ENCODE measurements at regions not wholly inside any gene's neighbourhood (a gene's known extent, or its start where the extent isn't known, plus 50 kb on each side); places are given as distances from the start of the nearest gene placed in this dataset.

GRCh38 chr2:215528555-215528954 is 92.7 kb upstream of the FN1 start:
- WGBS (ENCODE audit: insufficient coverage), result no CpG with 5 or more reads among the region's 2 CpGs
- Mint-ChIP-seq H3K27ac (no peak overlapping the region), H3K9me3 (ENCODE audit: insufficient read depth) (peaks cover 4% of the 10 kb centered on the region), H3K27me3 (peaks cover 12% of the 10 kb centered on the region), H3K4me1 (no peaks in the 10 kb centered on the region), H3K4me3 (no peak overlapping the region)
- Histone ChIP-seq H3K27me3 (replicated peaks in 1 of 4; ENCODE audit: control extremely low read depth in 1 of 4, control insufficient read depth in 3 of 4, insufficient read depth in 4 of 4, low read length in 3 of 4) (no peaks in the 10 kb centered on the region), H2AFZ (ENCODE audit: insufficient read depth, low read depth, low read length, poor library complexity, severe bottlenecking) (no peak overlapping the region), H3K79me2 (ENCODE audit: control insufficient read depth, insufficient read depth, low read length) (no peaks in the 10 kb centered on the region), H3K4me2 (replicated peaks; ENCODE audit: low read depth, low read length, poor library complexity, severe bottlenecking) (no peak overlapping the region), H3K4me3 (ENCODE audit: control extremely low read depth in 1 of 5, extremely low read depth in 1 of 5, insufficient read depth in 1 of 5, low read depth in 2 of 5, low read length in 4 of 5) (no peak overlapping the region), H3K9ac (ENCODE audit: low read length) (no peak overlapping the region), H3K4me1 (ENCODE audit: control insufficient read depth in 2 of 2, insufficient read depth in 2 of 2, low read length in 2 of 2) (no peaks in the 10 kb centered on the region), H4K20me1 (ENCODE audit: control insufficient read depth, insufficient read depth, low read length, poor library complexity, severe bottlenecking) (no peaks in the 10 kb centered on the region), H3K9me3 (ENCODE audit: control extremely low read depth in 1 of 3, control insufficient read depth in 2 of 3, insufficient read depth in 1 of 3, low read length in 2 of 3) (no peaks in the 10 kb centered on the region), H3K27ac (ENCODE audit: low read length in 2 of 2) (no peak overlapping the region), H3K36me3 (replicated peaks in 1 of 2; ENCODE audit: control extremely low read depth in 1 of 2, control insufficient read depth in 1 of 2, extremely low read depth in 1 of 2, insufficient read depth in 2 of 2, low read length in 1 of 2) (no peaks in the 10 kb centered on the region)
- CTCF ChIA-PET, result no interaction called here
- intact Hi-C loops (cut with micrococcal nuclease), result no loop called here
- DNase-seq (no peak), ATAC-seq (ENCODE audit: low read depth) (no peak)
- TF ChIP-seq, protein P1, sequence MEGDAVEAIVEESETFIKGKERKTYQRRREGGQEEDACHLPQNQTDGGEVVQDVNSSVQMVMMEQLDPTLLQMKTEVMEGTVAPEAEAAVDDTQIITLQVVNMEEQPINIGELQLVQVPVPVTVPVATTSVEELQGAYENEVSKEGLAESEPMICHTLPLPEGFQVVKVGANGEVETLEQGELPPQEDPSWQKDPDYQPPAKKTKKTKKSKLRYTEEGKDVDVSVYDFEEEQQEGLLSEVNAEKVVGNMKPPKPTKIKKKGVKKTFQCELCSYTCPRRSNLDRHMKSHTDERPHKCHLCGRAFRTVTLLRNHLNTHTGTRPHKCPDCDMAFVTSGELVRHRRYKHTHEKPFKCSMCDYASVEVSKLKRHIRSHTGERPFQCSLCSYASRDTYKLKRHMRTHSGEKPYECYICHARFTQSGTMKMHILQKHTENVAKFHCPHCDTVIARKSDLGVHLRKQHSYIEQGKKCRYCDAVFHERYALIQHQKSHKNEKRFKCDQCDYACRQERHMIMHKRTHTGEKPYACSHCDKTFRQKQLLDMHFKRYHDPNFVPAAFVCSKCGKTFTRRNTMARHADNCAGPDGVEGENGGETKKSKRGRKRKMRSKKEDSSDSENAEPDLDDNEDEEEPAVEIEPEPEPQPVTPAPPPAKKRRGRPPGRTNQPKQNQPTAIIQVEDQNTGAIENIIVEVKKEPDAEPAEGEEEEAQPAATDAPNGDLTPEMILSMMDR (IDR thresholded peaks at IDR 0.05), result no peak
- TF ChIP-seq EZH2 (IDR thresholded peaks at IDR 0.05; ENCODE audit: borderline replicate concordance, insufficient read depth, low read depth, low read length, poor library complexity, severe bottlenecking), result no peak
- POLR2A ChIA-PET, result no interaction called here

DNA sequence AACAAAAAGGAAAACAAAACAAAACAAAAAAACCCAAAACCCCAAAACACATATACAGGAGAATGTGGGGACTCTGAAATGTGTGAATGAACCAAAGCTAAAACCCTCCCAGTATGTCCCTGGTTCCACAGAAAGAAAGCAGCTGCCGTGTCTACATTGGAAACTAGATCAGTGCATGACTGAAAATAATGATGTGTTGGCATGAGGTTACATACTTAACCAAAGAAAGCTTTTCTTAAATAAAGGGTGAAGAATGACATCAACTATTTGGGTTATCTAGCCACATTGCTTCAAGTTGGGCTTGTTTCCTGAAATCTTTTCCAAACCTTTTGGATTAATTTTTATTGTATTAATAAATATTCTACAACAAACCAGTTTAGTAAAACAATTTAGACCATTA is 91.9 kb upstream of the FN1 start:
- ATAC-seq (ENCODE audit: low read depth), result no peak
- ChIA-PET CTCF (no interaction called here), POLR2A (no interaction called here)
- intact Hi-C loops (cut with micrococcal nuclease), result no loop called here
- no peak overlapping the region for H3K27ac Mint-ChIP-seq
- no peak overlapping the region for H3K4me3 Mint-ChIP-seq
- H3K4me1 Mint-ChIP-seq, result no peaks in the 10 kb centered on the region
- Histone ChIP-seq H2AFZ (ENCODE audit: insufficient read depth, low read depth, low read length, poor library complexity, severe bottlenecking) (no peak overlapping the region), H3K79me2 (ENCODE audit: control insufficient read depth, insufficient read depth, low read length) (no peaks in the 10 kb centered on the region), H3K36me3 (replicated peaks in 1 of 2; ENCODE audit: control extremely low read depth in 1 of 2, control insufficient read depth in 1 of 2, extremely low read depth in 1 of 2, insufficient read depth in 2 of 2, low read length in 1 of 2) (no peaks in the 10 kb centered on the region), H3K27ac (ENCODE audit: low read length in 2 of 2) (no peak overlapping the region), H3K27me3 (replicated peaks in 1 of 4; ENCODE audit: control extremely low read depth in 1 of 4, control insufficient read depth in 3 of 4, insufficient read depth in 4 of 4, low read length in 3 of 4) (no peaks in the 10 kb centered on the region), H3K4me2 (replicated peaks; ENCODE audit: low read depth, low read length, poor library complexity, severe bottlenecking) (no peak overlapping the region), H3K9ac (ENCODE audit: low read length) (no peak overlapping the region), H3K4me3 (ENCODE audit: control extremely low read depth in 1 of 5, extremely low read depth in 1 of 5, insufficient read depth in 1 of 5, low read depth in 2 of 5, low read length in 4 of 5) (no peak overlapping the region), H4K20me1 (ENCODE audit: control insufficient read depth, insufficient read depth, low read length, poor library complexity, severe bottlenecking) (no peaks in the 10 kb centered on the region), H3K4me1 (ENCODE audit: control insufficient read depth in 2 of 2, insufficient read depth in 2 of 2, low read length in 2 of 2) (no peaks in the 10 kb centered on the region), H3K9me3 (ENCODE audit: control extremely low read depth in 1 of 3, control insufficient read depth in 2 of 3, insufficient read depth in 1 of 3, low read length in 2 of 3) (no peaks in the 10 kb centered on the region)
- no peak for TF ChIP-seq EZH2 (IDR thresholded peaks at IDR 0.05; ENCODE audit: borderline replicate concordance, insufficient read depth, low read depth, low read length, poor library complexity, severe bottlenecking)
- TF ChIP-seq, protein P1 (IDR thresholded peaks at IDR 0.05), result no peak
- DNase-seq, result no peak
- H3K9me3 Mint-ChIP-seq (ENCODE audit: insufficient read depth), result no peaks in the 10 kb centered on the region
- WGBS (ENCODE audit: insufficient coverage), result no CpG with 5 or more reads among the region's 1 CpG
- H3K27me3 Mint-ChIP-seq, result peaks cover 12% of the 10 kb centered on the region
